ENCODE measurements at regions not wholly inside any gene's neighbourhood (a gene's known extent, or its start where the extent isn't known, plus 50 kb on each side); places are given as distances from the start of the nearest gene placed in this dataset.

- Histone ChIP-seq H3K4me2 (ENCODE audit: control insufficient read depth, extremely low read depth, insufficient read depth, low read depth, low read length) (no peak overlapping the region), H3K79me2 (ENCODE audit: control insufficient read depth, insufficient read depth, low read length) (no peaks in the 10 kb centered on the region), H3K9ac (ENCODE audit: control insufficient read depth, extremely low read depth, insufficient read depth, low read length) (no peak overlapping the region), H4K20me1 (ENCODE audit: control insufficient read depth, extremely low read depth, insufficient read depth, low read length) (no peaks in the 10 kb centered on the region), H3K27ac (ENCODE audit: control insufficient read depth, insufficient read depth, low read length) (no peak overlapping the region), H3K4me3 (ENCODE audit: control insufficient read depth in 2 of 3, extremely low read depth in 1 of 3, insufficient read depth in 2 of 3, low read depth in 1 of 3, low read length in 3 of 3) (no peak overlapping the region), H3K4me1 (ENCODE audit: control insufficient read depth, extremely low read depth, insufficient read depth, low read length) (no peaks in the 10 kb centered on the region), H3K9me3 (ENCODE audit: control insufficient read depth, low read depth, low read length) (no peaks in the 10 kb centered on the region), H2AFZ (ENCODE audit: control insufficient read depth, low read length) (no peak overlapping the region), H3K27me3 (ENCODE audit: control insufficient read depth, extremely low read depth, insufficient read depth, low read length) (no peaks in the 10 kb centered on the region), H3K36me3 (ENCODE audit: control insufficient read depth in 2 of 2, extremely low read depth in 1 of 2, insufficient read depth in 2 of 2, low read length in 2 of 2) (no peaks in the 10 kb centered on the region), H3K9me1 (ENCODE audit: control insufficient read depth, extremely low read depth, insufficient read depth, low read length) (no peaks in the 10 kb centered on the region)
- no peak for DNase-seq (ENCODE audit: low read depth, low spot score)
- dilution Hi-C loops (cut with MboI; ENCODE audit: extremely low pct_ligation_motif_present, low sequenced_read_pairs) = no loop called here
- no peak for FAIRE-seq
- TF ChIP-seq EZH2 (IDR thresholded peaks at IDR 0.05; ENCODE audit: low read length) = no peak
- TF ChIP-seq, protein P1, sequence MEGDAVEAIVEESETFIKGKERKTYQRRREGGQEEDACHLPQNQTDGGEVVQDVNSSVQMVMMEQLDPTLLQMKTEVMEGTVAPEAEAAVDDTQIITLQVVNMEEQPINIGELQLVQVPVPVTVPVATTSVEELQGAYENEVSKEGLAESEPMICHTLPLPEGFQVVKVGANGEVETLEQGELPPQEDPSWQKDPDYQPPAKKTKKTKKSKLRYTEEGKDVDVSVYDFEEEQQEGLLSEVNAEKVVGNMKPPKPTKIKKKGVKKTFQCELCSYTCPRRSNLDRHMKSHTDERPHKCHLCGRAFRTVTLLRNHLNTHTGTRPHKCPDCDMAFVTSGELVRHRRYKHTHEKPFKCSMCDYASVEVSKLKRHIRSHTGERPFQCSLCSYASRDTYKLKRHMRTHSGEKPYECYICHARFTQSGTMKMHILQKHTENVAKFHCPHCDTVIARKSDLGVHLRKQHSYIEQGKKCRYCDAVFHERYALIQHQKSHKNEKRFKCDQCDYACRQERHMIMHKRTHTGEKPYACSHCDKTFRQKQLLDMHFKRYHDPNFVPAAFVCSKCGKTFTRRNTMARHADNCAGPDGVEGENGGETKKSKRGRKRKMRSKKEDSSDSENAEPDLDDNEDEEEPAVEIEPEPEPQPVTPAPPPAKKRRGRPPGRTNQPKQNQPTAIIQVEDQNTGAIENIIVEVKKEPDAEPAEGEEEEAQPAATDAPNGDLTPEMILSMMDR (optimal IDR thresholded peaks at IDR 0.05 in 1 of 3, IDR thresholded peaks at IDR 0.05 in 1 of 3, conservative IDR thresholded peaks at IDR 0.05 in 1 of 3; ENCODE audit: extremely low read depth in 1 of 3, insufficient read depth in 2 of 3, low read length in 3 of 3) = no peak
Measured at GRCh38 chr5:160506006-160507004, 84.7 kb downstream of the PTTG1 start.

DNA sequence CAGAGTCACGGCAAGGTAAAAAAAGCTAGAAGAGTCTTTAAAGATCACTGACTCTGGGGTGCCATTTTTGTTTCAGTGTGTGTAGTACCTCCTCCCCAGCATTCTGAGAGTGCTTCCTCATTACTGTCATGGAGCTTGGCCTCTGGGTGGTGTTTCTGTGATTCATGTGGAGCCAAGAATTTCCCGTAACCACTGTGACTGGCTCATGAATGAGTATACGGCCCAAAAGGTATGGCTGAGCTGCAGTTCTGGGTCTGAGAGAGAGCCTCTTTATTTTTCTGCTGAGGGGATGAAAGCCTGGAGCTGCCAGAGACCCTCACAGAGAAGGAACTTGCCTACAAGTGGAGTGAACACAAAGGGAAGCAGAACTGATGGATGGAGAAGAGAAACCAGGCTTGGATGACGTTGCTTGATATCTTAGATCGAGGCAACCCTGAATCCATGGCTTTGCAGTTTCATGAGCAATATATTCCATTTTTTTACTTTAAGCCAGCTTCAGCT lies 85.6 kb downstream of the PTTG1 start:
- TF ChIP-seq, protein P1 (optimal IDR thresholded peaks at IDR 0.05 in 1 of 3, IDR thresholded peaks at IDR 0.05 in 1 of 3, conservative IDR thresholded peaks at IDR 0.05 in 1 of 3; ENCODE audit: extremely low read depth in 1 of 3, insufficient read depth in 2 of 3, low read length in 3 of 3) = no peak
- no peak for TF ChIP-seq EZH2 (IDR thresholded peaks at IDR 0.05; ENCODE audit: low read length)
- no peaks in the 10 kb centered on the region for H3K9me1 ChIP-seq (ENCODE audit: control insufficient read depth, extremely low read depth, insufficient read depth, low read length)
- H3K36me3 ChIP-seq (ENCODE audit: control insufficient read depth in 2 of 2, extremely low read depth in 1 of 2, insufficient read depth in 2 of 2, low read length in 2 of 2) = no peaks in the 10 kb centered on the region
- no peaks in the 10 kb centered on the region for H3K27me3 ChIP-seq (ENCODE audit: control insufficient read depth, extremely low read depth, insufficient read depth, low read length)
- no peaks in the 10 kb centered on the region for H3K9me3 ChIP-seq (ENCODE audit: control insufficient read depth, low read depth, low read length)
- H3K4me2 ChIP-seq (ENCODE audit: control insufficient read depth, extremely low read depth, insufficient read depth, low read depth, low read length) = no peak overlapping the region
- no peak overlapping the region for H3K27ac ChIP-seq (ENCODE audit: control insufficient read depth, insufficient read depth, low read length)
- H3K4me1 ChIP-seq (ENCODE audit: control insufficient read depth, extremely low read depth, insufficient read depth, low read length) = no peaks in the 10 kb centered on the region
- H3K79me2 ChIP-seq (ENCODE audit: control insufficient read depth, insufficient read depth, low read length) = no peaks in the 10 kb centered on the region
- H4K20me1 ChIP-seq (ENCODE audit: control insufficient read depth, extremely low read depth, insufficient read depth, low read length) = no peaks in the 10 kb centered on the region
- no peak overlapping the region for H3K4me3 ChIP-seq (ENCODE audit: control insufficient read depth in 2 of 3, extremely low read depth in 1 of 3, insufficient read depth in 2 of 3, low read depth in 1 of 3, low read length in 3 of 3)
- FAIRE-seq (no peak), DNase-seq (ENCODE audit: low read depth, low spot score) (no peak)
- dilution Hi-C loops (cut with MboI; ENCODE audit: extremely low pct_ligation_motif_present, low sequenced_read_pairs) = no loop called here
- H3K9ac ChIP-seq (ENCODE audit: control insufficient read depth, extremely low read depth, insufficient read depth, low read length) = no peak overlapping the region
- peak overlapping the region; percentile 56 for H2AFZ ChIP-seq (ENCODE audit: control insufficient read depth, low read length)

All from keratinocyte (primary cell).